Muscle of leg (tissue), 3 donors: ENCODE measurements at regions not wholly inside any gene's neighbourhood (a gene's known extent, or its start where the extent isn't known, plus 50 kb on each side); places are given as distances from the start of the nearest gene placed in this dataset.

Experiments
- DNase-seq: peaks from one replicate; pipeline ENCODE4 v3.0.0; 2013
- H3K27ac ChIP-seq: one replicate; pipeline ENCODE4 v1.5.1; 2013; ENCODE audit warnings: mild to moderate bottlenecking, low read length, control low read depth
- H3K27me3 ChIP-seq: one replicate; pipeline ENCODE4 v1.6.1; 2013; ENCODE audit warnings: low read length; ENCODE audit not compliant: control insufficient read depth, insufficient read depth
- H3K36me3 ChIP-seq: one replicate; pipeline ENCODE4 v1.6.1; 2013; ENCODE audit warnings: low read length; ENCODE audit not compliant: control insufficient read depth, insufficient read depth
- H3K4me1 ChIP-seq: one replicate; pipeline ENCODE4 v1.6.1; 2013; ENCODE audit warnings: low read length; ENCODE audit not compliant: control insufficient read depth, insufficient read depth
- H3K4me3 ChIP-seq: one replicate; pipeline ENCODE4 v1.5.1; 2013; ENCODE audit warnings: low read length, control low read depth
- H3K9me3 ChIP-seq: replicated peaks from 2 replicates; pipeline ENCODE4 v1.6.1; 2013; ENCODE audit warnings: low read depth, low read length; ENCODE audit not compliant: control insufficient read depth
- WGBS: methylation state at CpG from one replicate; pipeline ENCODE4 v1.1.5; 2013; ENCODE audit warnings: missing lambda C conversion rate; ENCODE audit not compliant: insufficient coverage; 5-methylcytosine and 5-hydroxymethylcytosine counted together

DNA sequence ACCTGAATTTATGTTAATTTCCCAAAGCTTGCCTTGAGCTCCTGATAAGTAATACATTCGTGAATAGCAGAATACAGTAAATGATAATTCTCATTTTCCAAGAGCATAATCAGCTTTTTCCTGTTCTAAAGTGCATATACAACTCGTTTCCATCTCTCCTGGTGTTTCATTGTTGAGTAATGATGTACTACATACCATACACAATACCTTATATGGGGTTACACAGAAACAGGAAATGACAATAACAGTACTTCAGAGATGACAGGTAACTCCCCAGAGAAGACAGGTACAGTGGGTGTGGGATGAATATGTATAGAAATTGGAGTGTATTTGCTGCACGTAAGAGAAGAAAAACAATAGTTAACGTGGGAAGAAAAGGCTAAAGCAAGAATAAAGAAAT lies 287.1 kb downstream of the TENT4A start:
- DNase-seq = no peak
- Histone ChIP-seq H3K36me3 (no peaks in the 10 kb centered on the region), H3K27me3 (no peaks in the 10 kb centered on the region), H3K4me3 (no peak overlapping the region), H3K27ac (no peak overlapping the region), H3K9me3 (peaks cover 4% of the 10 kb centered on the region), H3K4me1 (no peaks in the 10 kb centered on the region)
- WGBS = 38% methylated on average over 2 of the region's 4 CpGs

DNA sequence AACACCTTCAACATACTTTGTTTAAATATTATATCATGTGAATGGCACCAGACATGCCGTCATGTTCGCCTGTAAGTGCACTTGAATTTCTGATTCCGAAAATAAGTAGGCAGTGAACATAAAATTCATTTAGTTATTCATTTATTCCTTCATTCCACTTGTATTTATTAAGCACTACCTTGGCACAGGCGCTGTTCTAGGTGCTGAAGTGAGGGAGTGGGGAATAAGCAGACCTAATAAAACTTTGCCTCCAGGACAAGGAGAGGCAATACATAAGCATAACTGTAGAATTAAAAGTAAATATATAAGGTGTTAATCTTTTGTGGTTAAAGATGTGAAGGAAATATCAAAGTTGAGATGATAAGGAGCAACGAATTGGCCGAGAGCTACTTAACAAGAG lies 297.4 kb downstream of the TENT4A start:
- H3K27me3 ChIP-seq = no peaks in the 10 kb centered on the region
- H3K27ac ChIP-seq = no peak overlapping the region
- no peak for DNase-seq
- no peaks in the 10 kb centered on the region for H3K4me1 ChIP-seq
- H3K9me3 ChIP-seq = no peaks in the 10 kb centered on the region
- no peaks in the 10 kb centered on the region for H3K36me3 ChIP-seq
- H3K4me3 ChIP-seq = no peak overlapping the region
- WGBS = 67% methylated on average over 2 of the region's 6 CpGs

DNA sequence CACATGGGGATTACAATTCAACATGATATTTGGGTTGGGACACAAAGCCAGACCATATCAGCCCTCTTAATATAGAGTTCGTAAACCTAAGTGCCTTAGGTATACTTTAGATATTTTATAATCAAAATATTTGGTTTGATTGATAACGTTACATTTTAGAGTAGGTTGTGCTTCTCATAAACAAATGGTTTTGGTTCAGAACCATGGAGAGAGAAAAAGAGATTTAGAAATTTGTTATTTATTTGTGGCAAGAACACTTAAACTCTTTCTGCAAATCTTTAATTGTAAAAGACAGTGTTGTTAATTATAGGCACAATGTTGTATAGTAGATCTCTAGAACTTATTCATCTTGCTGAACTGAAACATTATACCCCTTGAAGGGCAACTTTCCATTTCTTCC lies 298.8 kb downstream of the TENT4A start:
- no peak overlapping the region for H3K4me3 ChIP-seq
- no peak for DNase-seq
- H3K27me3 ChIP-seq = no peaks in the 10 kb centered on the region
- no peak overlapping the region for H3K27ac ChIP-seq
- H3K9me3 ChIP-seq = no peaks in the 10 kb centered on the region
- WGBS = no CpG with 5 or more reads among the region's 2 CpGs
- no peaks in the 10 kb centered on the region for H3K4me1 ChIP-seq
- H3K36me3 ChIP-seq = no peaks in the 10 kb centered on the region

DNA sequence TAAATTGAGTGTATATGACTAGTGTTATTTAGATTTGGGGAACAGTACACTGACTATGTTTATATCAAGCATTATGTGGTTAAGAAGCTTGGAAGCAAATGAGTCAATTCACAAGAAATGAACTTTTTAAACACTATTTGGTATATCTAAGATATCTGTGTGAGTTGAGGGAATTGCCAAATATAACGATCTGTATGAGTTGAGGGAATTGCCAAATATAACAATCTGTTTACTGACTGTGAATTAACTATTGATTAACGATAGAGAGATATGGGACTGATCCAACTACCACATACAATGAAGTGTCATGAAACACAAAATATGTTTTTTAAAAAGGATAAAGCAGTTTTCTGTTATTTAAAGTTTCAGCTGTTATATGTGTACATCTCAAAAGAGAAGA lies 301.4 kb downstream of the TENT4A start:
- Histone ChIP-seq H3K4me1 (no peaks in the 10 kb centered on the region), H3K36me3 (no peaks in the 10 kb centered on the region), H3K27me3 (no peaks in the 10 kb centered on the region), H3K27ac (no peak overlapping the region), H3K4me3 (no peak overlapping the region), H3K9me3 (peaks cover 2% of the 10 kb centered on the region)
- WGBS = no CpG with 5 or more reads among the region's 2 CpGs
- no peak for DNase-seq

DNA sequence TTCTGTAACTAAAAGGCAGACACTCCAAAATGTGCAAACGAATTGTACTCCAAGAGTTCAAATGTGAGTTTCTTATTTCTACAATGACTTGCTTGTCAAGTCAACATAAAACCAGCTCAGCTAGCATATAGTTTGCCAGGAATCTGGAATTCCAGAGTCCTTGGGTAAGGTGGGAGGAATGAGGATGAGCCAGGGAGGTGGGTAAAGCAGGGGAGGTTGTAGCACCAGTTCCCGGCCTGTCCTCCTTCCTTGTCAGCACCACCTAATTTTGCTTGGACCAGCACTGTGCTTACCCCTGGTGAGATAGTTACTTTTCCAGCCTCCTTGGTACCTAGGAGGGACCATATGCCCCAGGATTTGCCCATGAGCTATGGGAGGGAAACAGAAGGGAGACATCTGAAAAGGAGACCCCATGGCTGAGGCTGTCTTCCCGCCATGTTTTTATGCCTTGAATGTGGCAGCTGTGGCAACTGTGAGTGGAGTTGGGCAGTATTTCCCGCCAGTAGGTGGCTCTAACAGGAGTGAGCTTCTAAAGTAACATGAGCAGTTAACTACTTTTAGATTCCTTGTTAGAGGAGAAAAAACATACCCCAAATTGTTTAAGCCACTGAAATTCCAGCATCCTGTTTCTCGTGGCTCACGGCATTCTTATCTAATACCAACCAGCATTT lies 302.5 kb downstream of the TENT4A start:
- Histone ChIP-seq H3K27ac (no peak overlapping the region), H3K4me1 (no peaks in the 10 kb centered on the region), H3K27me3 (no peaks in the 10 kb centered on the region), H3K9me3 (peaks cover 4% of the 10 kb centered on the region), H3K4me3 (no peak overlapping the region), H3K36me3 (no peaks in the 10 kb centered on the region)
- no peak for DNase-seq
- WGBS = no CpG with 5 or more reads among the region's 6 CpGs

DNA sequence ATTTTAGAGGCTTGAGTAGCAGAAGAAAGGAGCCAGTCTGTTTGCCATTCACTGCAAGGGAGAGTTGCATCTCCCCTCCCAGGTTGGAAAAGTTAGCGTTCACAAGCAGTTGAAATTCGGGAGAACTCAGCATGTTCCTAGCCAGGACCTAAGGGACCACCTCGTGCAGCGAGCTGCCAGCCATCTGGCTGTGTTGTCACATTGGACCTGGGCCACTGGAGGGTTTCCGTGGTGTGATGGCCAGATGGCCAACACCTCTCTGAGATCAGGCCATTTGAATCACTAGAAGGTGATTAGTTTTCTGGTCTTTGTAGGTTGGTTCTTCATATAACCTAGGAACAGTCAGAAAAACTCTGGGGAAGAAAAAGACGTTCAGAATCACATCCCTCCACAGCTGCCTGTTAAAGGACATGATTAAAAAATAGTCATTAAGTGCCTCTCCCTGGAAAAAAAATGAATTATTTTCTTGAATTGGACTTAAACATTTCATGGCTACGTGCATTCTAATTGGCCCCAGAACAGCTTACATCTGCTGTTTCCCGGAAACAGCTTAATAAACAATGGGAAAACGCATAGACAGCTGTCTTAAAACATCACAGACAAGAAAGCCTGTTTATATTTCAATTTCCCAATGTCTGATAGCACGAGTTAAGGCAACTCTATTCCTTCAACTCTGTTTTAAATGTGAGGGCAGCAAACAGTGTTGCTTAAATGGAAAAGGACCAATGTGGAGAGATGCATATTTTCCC lies 303.9 kb downstream of the TENT4A start:
- no peaks in the 10 kb centered on the region for H3K36me3 ChIP-seq
- no peak for DNase-seq
- no peak overlapping the region for H3K27ac ChIP-seq
- H3K9me3 ChIP-seq = peaks cover 16% of the 10 kb centered on the region
- 46% methylated on average over 5 of the region's 10 CpGs for whole genome bisulfite sequencing
- H3K4me1 ChIP-seq = no peaks in the 10 kb centered on the region
- no peak overlapping the region for H3K4me3 ChIP-seq
- no peaks in the 10 kb centered on the region for H3K27me3 ChIP-seq

DNA sequence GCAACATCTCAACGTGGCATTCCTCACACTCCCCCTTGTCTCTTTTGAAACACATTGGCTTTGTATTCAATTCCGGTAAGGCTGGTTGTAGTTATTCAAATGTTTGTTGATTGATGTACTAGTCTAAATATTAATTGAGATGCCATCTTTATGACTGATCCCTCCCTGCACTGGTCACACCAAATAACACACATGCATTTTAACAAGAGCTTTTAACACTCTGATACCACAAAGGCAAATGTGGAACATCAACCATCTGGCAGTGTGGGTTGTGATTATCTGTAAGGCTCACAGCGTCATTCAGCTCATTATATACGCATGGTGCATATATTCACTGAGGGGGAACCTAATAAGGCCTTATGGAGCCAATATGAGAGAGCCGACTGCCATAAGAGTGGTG lies 305.0 kb downstream of the TENT4A start:
- Histone ChIP-seq H3K27me3 (no peaks in the 10 kb centered on the region), H3K36me3 (no peaks in the 10 kb centered on the region), H3K4me1 (no peaks in the 10 kb centered on the region), H3K9me3 (peaks cover 26% of the 10 kb centered on the region), H3K27ac (no peak overlapping the region), H3K4me3 (no peak overlapping the region)
- DNase-seq = no peak
- WGBS = no CpG with 5 or more reads among the region's 5 CpGs

DNA sequence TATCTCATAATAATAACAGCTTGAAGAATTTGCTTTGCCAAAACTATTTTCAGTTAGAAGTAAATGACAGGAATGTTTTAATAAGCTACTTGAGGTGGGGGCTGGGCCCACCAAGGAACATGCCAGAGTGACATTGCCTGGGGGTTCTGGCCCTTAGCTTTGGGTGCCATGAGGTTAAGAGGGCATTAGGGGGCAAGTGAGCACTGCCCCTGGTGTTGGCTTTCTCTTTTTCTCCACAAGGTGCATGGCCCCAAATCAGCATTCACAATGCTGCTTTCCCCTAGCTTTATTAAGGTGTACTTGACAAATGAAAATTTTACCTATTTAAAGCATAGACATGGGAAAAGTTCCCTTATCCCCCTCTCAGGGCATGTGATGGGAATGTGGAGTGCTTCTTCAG lies 305.4 kb downstream of the TENT4A start:
- H3K27ac ChIP-seq = no peak overlapping the region
- peaks cover 30% of the 10 kb centered on the region for H3K9me3 ChIP-seq
- H3K36me3 ChIP-seq = no peaks in the 10 kb centered on the region
- H3K4me1 ChIP-seq = no peaks in the 10 kb centered on the region
- H3K27me3 ChIP-seq = no peaks in the 10 kb centered on the region
- no peak for DNase-seq
- no peak overlapping the region for H3K4me3 ChIP-seq

DNA sequence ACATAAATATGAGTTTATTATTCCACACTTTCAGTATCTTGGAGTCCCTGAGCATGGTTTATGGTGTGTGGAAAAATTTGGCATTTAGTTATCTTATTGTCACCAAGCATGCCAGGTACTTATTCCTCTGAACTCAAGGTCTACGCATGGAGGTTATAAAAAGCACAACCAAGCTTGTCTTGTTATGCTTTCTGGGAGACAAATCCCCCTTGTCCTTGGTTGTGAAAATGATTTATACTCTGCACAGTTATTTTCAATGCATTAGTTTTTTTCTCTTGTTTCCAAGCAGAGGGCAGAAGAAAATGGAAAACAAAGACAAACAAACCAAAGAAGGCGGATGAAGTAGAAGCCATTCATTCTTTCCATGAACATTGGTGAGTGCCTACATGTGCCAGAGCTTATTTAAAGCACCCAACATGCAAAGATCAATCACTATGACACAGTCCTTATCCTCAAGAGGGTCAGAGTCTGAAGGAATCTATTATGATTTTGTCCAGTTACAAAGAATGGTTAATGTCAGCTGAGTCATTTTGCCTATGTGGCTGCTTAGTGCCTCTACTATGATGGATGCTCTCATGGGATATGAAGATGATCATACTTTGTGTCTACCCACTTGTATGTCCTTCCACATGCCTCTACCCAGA lies 323.1 kb downstream of the TENT4A start:
- Histone ChIP-seq H3K36me3 (no peaks in the 10 kb centered on the region), H3K4me3 (no peak overlapping the region), H3K9me3 (no peaks in the 10 kb centered on the region), H3K27ac (no peak overlapping the region), H3K4me1 (no peaks in the 10 kb centered on the region), H3K27me3 (no peaks in the 10 kb centered on the region)
- DNase-seq = no peak
- WGBS = 60% methylated on average over 1 of the region's 2 CpGs

DNA sequence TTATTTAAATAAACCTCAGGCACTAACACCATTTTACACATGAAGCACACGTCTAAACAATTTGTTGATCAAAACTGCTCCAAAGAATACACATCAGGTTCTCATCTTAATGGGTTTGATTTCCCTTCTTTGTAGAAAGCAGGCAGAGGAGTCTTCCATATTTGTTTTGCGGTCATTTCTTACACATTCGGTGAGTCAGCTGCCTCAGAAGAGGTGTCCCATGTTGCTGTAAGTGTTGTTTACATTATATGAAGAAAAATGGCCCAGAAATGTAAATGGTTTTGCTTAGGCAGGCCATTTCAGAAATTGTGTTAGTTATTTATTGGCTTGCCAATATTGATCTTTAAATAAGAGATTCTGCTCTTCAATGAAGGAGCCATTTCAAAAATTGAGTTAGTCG lies 325.8 kb downstream of the TENT4A start:
- Histone ChIP-seq H3K36me3 (no peaks in the 10 kb centered on the region), H3K27me3 (no peaks in the 10 kb centered on the region), H3K4me3 (no peak overlapping the region), H3K9me3 (no peaks in the 10 kb centered on the region), H3K4me1 (no peaks in the 10 kb centered on the region), H3K27ac (no peak overlapping the region)
- no CpG with 5 or more reads among the region's 4 CpGs for WGBS
- DNase-seq = no peak
